Mammary epithelial cell (primary cell): ENCODE measurements at regions not wholly inside any gene's neighbourhood (a gene's known extent, or its start where the extent isn't known, plus 50 kb on each side); places are given as distances from the start of the nearest gene placed in this dataset.

Source experiments
- CTCF ChIP-seq, 2 donors: IDR thresholded peaks in 1 of 2; conservative IDR thresholded peaks in 1 of 2; 2 replicates each; pipeline ENCODE4 v1.5.1; 2011 to 2012; ENCODE audit warnings: inconsistent platforms in 2 of 2, low read length in 2 of 2, mild to moderate bottlenecking in 2 of 2, control low read depth in 1 of 2, low read depth in 1 of 2; ENCODE audit not compliant: insufficient read depth in 1 of 2; ENCODE audit errors: extremely low read depth in 1 of 2
- EZH2 ChIP-seq: IDR thresholded peaks from 2 replicates; pipeline ENCODE4 v1.6.1; 2012; ENCODE audit warnings: low read length, inconsistent platforms, borderline replicate concordance

- TF ChIP-seq CTCF (conservative IDR thresholded peaks at IDR 0.05 in 1 of 2, IDR thresholded peaks at IDR 0.05 in 1 of 2; ENCODE audit: extremely low read depth in 1 of 2, insufficient read depth in 1 of 2, low read depth in 1 of 2, low read length in 2 of 2) (no peak), EZH2 (no peak)
Measured at GRCh38 chr5:159730285-159730684, 186.0 kb upstream of the ADRA1B start.
